ENCODE measurements at regions not wholly inside any gene's neighbourhood (a gene's known extent, or its start where the extent isn't known, plus 50 kb on each side); places are given as distances from the start of the nearest gene placed in this dataset.

GRCh38 chr19:31670931-31671330, 321.7 kb upstream of the TSHZ3 start:
- H3K27me3 ChIP-seq (ENCODE audit: control insufficient read depth in 3 of 3, insufficient read depth in 3 of 3, low read length in 2 of 3) = peaks cover 0 to 2% (median 0%) of the 10 kb centered on the region in 3 donors
- peaks cover 0 to 6% (median 0%) of the 10 kb centered on the region in 5 donors for H3K4me1 ChIP-seq (ENCODE audit: control insufficient read depth in 5 of 5, insufficient read depth in 5 of 5, low read length in 5 of 5)
- H3K36me3 ChIP-seq (ENCODE audit: control insufficient read depth in 4 of 4, insufficient read depth in 4 of 4, low read length in 4 of 4) = no peaks in the 10 kb centered on the region
- H3K9ac ChIP-seq (ENCODE audit: insufficient read depth in 1 of 2, low read length in 2 of 2) = no peak overlapping the region
- DNase-seq (no peak), ATAC-seq (ENCODE audit: insufficient read depth, low FRiP score) (no peak)
- WGBS, 2 donors = 92 to 94% methylated on average over 10 of the region's 10 CpGs
- no peak overlapping the region for H3K27ac ChIP-seq (ENCODE audit: low read depth in 1 of 2, low read length in 1 of 2)
- no peak for TF ChIP-seq CTCF (IDR thresholded peaks at IDR 0.05; ENCODE audit: control extremely low read depth, extremely low read depth)
- H3K4me3 ChIP-seq = no peak overlapping the region
- peaks cover 0 to 2% (median 0%) of the 10 kb centered on the region in 4 donors for H3K9me3 ChIP-seq (ENCODE audit: control insufficient read depth in 4 of 4, insufficient read depth in 3 of 4, low read length in 3 of 4)

- Histone ChIP-seq H3K4me1 (ENCODE audit: control insufficient read depth in 5 of 5, insufficient read depth in 5 of 5, low read length in 5 of 5) (peaks cover 0 to 6% (median 0%) of the 10 kb centered on the region in 5 donors), H3K4me3 (no peak overlapping the region), H3K36me3 (ENCODE audit: control insufficient read depth in 4 of 4, insufficient read depth in 4 of 4, low read length in 4 of 4) (no peaks in the 10 kb centered on the region), H3K9ac (ENCODE audit: insufficient read depth in 1 of 2, low read length in 2 of 2) (no peak overlapping the region), H3K9me3 (ENCODE audit: control insufficient read depth in 4 of 4, insufficient read depth in 3 of 4, low read length in 3 of 4) (peaks cover 0 to 2% (median 0%) of the 10 kb centered on the region in 4 donors), H3K27ac (ENCODE audit: low read depth in 1 of 2, low read length in 1 of 2) (no peak overlapping the region), H3K27me3 (ENCODE audit: control insufficient read depth in 3 of 3, insufficient read depth in 3 of 3, low read length in 2 of 3) (peaks cover 0 to 2% (median 0%) of the 10 kb centered on the region in 3 donors)
- no peak for TF ChIP-seq CTCF (IDR thresholded peaks at IDR 0.05; ENCODE audit: control extremely low read depth, extremely low read depth)
- WGBS, 2 donors = 83 to 89% methylated on average over 10 of the region's 10 CpGs
- ATAC-seq (ENCODE audit: insufficient read depth, low FRiP score) (no peak), DNase-seq (no peak)
Measured at GRCh38 chr19:31671411-31672035, 322.3 kb upstream of the TSHZ3 start.

GRCh38 chr19:31674503-31675192, 325.4 kb upstream of the TSHZ3 start:
- Histone ChIP-seq H3K27ac (ENCODE audit: low read depth in 1 of 2, low read length in 1 of 2) (no peak overlapping the region), H3K27me3 (ENCODE audit: control insufficient read depth in 3 of 3, insufficient read depth in 3 of 3, low read length in 2 of 3) (peaks cover 0 to 2% (median 0%) of the 10 kb centered on the region in 3 donors), H3K4me3 (no peak overlapping the region), H3K9me3 (ENCODE audit: control insufficient read depth in 4 of 4, insufficient read depth in 3 of 4, low read length in 3 of 4) (peaks cover 0 to 2% (median 0%) of the 10 kb centered on the region in 4 donors), H3K9ac (ENCODE audit: insufficient read depth in 1 of 2, low read length in 2 of 2) (no peak overlapping the region), H3K36me3 (ENCODE audit: control insufficient read depth in 4 of 4, insufficient read depth in 4 of 4, low read length in 4 of 4) (no peaks in the 10 kb centered on the region), H3K4me1 (ENCODE audit: control insufficient read depth in 5 of 5, insufficient read depth in 5 of 5, low read length in 5 of 5) (peaks cover 0 to 6% (median 0%) of the 10 kb centered on the region in 5 donors)
- no peak for TF ChIP-seq CTCF (IDR thresholded peaks at IDR 0.05; ENCODE audit: control extremely low read depth, extremely low read depth)
- WGBS, 2 donors = 71% methylated on average over 11 of the region's 11 CpGs
- ATAC-seq (ENCODE audit: insufficient read depth, low FRiP score) = no peak
- peak in 1 of 3 donors; percentile 3 for DNase-seq

Measured in lung (tissue), 11 donors.